SH-SY5Y (cell line): ENCODE measurements at regions not wholly inside any gene's neighbourhood (a gene's known extent, or its start where the extent isn't known, plus 50 kb on each side); places are given as distances from the start of the nearest gene placed in this dataset.

Experiments
- GATA2 ChIP-seq: IDR thresholded peaks from 2 replicates; pipeline ENCODE4 v1.6.1; 2011; ENCODE audit warnings: mild to moderate bottlenecking, low read depth, low read length
- GATA3 ChIP-seq: IDR thresholded peaks from 2 replicates; pipeline ENCODE4 v1.6.1; 2011; ENCODE audit warnings: low read depth, mild to moderate bottlenecking, low read length, moderate library complexity

DNA sequence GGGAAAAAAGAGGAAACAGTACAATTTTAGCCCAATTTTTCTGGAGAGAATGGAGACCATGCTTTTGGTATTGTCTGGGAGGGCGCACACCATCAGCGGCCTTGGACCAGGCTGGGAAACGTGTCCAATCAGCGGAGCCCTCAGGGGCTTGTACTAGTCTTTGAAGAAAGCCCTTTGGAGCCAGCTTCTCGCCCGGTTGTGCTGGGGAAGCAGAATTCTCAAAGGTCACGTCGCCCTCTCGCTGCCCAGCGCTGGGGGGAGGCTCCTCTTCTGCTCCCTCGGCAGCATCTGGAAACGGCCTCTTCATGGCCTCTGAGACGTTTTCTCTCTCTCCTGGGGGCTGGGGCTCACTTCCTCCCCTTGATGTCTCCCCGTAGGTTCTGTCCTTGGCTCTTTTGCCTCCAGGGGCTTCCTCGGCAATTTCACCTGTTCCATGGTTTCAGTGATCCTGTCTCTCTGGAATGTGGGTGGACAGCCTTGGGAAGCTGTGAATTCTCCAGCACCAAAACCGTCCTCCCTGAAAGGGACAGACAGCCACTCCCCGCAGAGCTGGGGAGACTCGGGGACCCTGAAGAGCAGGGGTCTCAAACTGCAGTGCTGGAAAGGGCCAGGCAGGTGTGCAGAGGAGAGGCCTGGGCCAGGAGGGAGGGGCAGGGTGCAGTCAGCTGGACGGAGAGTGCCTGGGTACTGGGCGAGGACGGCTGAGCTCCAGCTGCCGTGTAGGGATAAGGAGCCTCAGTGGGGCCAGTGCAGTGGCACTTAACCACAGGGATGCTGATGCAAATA, 80.2 kb downstream of the RPS6KA4 start:
- no peak for TF ChIP-seq GATA2
- TF ChIP-seq GATA3, result no peak
